Hepatocyte (in vitro differentiated cells): ENCODE measurements at regions not wholly inside any gene's neighbourhood (a gene's known extent, or its start where the extent isn't known, plus 50 kb on each side); places are given as distances from the start of the nearest gene placed in this dataset.

Experiments
- CTCF ChIP-seq: fragments of 200-600 bp; sonication (generic); IDR thresholded peaks from 2 replicates; pipeline ENCODE4 v1.5.1; 2016; ENCODE audit warnings: antibody characterized with exemption, mild to moderate bottlenecking; ENCODE audit not compliant: poor library complexity
- EZH2 ChIP-seq: fragments of 200-600 bp; sonication (generic); IDR thresholded peaks from 2 replicates; pipeline ENCODE4 v1.6.1; 2016; ENCODE audit warnings: antibody characterized with exemption, mild to moderate bottlenecking, borderline replicate concordance
- EZH2phosphoT487 ChIP-seq: fragments of 200-600 bp; sonication (generic); IDR thresholded peaks from one replicate; pipeline ENCODE4 v1.6.1; 2018; ENCODE audit warnings: antibody characterized with exemption, mild to moderate bottlenecking, low read depth, moderate library complexity; ENCODE audit not compliant: unreplicated experiment, severe bottlenecking

- no peak for TF ChIP-seq EZH2phosphoT487
- TF ChIP-seq EZH2: no peak
- TF ChIP-seq CTCF: no peak
Observed at GRCh38 chr5:145393426-145393825, 441.7 kb downstream of the PRELID2 start.
